TTC549 (cell line): ENCODE measurements at regions not wholly inside any gene's neighbourhood (a gene's known extent, or its start where the extent isn't known, plus 50 kb on each side); places are given as distances from the start of the nearest gene placed in this dataset.

Source experiments
- FAIRE-seq: peaks from 2 replicates; lab custom pipeline; 2012; peaks lifted over from hg19 to GRCh38; lab: Jason Lieb, UNC

DNA sequence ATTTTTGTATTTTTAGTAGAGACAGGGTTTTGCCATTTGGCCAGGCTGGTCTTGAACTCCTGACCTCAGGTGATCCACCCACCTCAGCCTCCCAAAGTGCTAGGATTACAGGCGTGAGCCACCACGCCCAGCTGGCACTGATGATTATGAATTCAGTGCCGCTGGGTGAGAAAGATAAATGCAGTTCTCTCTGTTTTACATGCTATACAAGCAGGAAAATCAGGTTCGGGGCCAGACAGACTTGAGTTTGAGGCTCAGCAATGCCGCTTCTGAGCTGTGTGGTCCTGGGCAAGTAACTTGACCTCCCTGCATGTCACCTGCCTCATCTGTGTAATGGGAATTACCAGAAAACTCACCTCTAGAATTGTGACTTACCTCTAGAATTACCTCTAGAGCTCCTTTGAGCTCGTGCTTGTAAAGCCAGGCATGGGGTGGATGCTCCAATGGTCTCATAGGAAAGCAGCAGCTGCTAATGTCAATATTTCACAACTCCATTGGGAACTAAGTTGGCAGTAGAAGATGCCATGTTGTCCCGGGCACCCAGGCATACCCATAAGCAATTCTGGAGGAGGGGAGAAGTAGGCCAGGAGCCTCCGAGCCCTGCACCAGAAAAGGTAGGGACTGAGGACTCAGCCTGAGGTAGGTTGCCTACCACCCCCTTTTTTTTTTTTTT lies 119.8 kb upstream of the SLC25A33 start:
- FAIRE-seq: no peak

DNA sequence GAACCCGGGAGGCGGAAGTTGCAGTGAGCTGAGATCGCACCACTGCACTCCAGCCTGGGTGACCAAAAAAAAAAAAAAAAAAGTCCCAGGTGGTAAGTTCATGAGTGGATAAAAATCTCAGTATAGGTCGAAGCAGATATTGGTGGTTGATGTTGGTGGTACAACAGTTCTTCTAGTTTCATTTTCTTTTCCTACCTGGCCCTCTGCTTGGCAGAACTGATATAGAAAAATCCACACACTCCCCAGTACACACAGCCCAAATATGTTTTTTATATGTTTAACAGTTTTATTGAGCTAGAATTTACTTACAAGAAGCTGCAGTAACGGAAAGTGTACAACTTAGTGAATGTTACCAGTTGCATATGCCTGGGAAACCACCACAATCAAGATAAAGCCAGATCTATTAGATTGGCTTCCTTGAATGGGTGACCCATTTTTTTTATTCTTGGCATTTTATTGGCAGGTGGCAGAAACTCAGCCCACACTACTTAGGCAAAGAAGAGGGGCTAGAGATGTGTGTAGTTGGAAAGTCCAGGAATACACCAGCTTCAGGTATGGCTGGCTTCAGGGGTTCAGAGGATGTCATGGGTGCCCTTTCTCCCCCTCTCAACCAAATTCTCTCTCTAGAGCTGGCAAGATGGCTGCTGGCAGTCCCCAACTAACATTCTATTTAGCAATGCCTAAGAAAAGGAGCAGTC lies 118.3 kb upstream of the SLC25A33 start:
- FAIRE-seq: no peak

DNA sequence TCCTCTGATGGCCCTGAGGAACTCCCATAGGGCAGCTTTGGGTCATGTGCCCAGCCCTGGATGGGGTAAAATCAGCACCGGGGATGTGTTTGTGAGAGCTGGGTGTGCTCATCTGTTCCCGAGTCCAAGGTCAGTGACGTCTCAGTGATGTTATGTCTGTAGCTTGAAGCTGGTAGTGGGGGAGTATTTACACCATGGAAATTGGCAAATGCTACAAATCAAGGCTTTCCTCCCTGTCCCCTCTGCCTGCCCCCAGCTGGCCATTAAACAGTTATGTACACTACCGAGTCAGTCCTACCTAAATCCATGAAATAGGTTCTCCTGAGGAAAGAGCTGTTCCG lies 117.8 kb upstream of the SLC25A33 start:
- FAIRE-seq: no peak

DNA sequence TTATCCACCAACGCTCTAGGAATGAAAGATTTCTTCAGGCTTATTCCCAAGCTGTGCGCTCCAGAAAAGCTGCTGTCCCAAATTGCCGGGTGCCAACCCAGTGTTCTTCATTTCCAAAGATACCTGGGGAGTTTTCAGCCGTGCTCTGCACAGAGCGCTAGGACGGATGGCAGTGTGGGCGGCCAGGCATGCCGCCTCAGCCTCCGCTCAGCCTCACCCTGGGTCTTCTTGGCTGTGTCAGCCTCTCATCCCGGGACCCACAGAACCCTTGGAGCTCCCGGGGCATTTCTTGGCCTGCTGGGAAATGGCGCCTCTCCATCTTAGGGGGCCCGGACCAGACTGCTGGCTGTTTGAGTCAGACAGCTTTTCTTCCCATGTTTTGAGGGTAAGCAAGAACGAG lies 116.9 kb upstream of the SLC25A33 start:
- FAIRE-seq: no peak

DNA sequence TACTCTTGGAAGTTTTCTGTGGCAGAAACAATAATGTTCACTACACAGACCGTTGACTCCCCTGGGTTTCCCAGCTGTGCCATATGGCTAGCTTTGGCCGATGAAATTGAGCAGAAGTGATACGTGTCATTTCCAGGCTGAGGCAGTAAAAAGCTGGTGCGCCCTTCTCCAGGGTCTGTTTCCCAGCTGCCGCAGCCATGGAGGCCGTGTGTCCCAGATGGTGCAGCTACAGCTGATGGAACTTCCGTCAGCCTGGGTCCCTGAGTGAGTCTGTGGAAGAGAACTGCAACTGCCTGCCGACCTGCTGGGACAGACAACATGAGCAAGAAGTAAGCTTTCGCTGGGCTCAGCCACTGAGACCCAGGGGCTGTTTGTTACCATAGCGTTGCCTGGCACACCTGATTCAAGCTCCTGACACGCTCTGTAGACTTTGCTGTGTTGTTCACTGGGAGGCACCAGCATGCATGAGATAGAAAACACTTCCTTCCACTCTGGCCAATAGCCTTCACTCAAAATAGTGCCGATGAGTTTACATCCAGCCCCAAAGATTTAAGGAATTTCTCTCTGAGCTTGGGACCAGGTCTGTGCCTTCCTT lies 116.3 kb upstream of the SLC25A33 start:
- no peak for FAIRE-seq

DNA sequence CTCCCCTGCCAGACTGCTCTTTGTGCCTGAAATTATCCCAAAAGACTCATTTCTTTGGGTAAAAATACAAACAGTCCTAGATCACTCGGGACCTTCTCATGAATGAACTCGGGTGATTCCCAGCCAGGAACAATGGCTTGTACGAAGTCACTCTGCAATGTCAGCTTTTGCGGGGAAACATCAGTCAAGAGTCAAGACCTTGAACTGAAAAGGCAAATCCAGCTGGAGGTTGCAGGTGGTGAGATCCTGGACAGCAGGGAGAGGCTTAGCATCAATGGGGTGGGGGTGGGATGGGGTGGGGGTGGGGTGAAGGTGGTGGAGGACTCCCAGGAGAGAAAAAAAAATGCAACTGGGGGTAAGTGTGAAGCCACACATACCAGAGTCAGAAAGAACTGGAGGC lies 115.0 kb upstream of the SLC25A33 start:
- FAIRE-seq: no peak

DNA sequence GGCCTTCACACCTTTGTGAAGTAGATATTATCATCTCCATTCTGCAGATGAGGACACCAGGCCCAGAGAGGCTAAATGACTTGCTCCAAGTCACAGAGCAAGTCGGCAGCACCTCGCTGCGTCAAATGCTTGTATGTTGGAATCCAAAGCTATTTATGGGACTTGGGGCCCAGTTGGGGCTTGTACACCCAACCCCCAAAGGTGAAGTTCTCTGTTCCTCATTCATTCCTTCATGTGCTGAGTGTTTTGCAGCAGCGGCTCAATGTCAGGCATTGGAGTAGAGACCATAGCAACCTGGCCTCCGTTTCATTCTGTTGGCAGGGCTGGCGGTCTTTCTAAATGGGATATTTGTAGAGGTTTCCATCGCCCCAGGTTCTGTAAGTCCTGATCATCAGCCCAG lies 113.4 kb upstream of the SLC25A33 start:
- no peak for FAIRE-seq

DNA sequence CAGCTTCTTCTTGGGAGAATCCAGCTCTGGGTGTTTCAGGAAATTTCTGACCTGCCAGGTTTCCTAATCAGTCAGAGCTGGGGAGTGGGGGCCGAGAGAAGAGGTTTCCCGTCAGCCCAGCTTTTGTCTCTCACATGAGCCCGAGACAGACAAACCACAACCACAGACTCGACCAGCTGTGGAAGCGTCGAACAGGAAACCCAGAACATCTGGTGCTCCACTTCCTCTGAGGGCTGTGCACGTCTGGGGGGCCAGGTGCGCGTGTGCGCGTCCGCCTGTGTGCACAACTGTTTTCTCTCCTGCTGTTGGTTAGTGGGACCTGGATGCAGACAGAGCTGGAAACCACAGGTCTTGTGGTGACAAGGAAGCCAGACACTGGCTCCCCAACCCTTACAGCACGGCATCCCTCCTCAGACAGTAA lies 113.0 kb upstream of the SLC25A33 start:
- no peak for FAIRE-seq

DNA sequence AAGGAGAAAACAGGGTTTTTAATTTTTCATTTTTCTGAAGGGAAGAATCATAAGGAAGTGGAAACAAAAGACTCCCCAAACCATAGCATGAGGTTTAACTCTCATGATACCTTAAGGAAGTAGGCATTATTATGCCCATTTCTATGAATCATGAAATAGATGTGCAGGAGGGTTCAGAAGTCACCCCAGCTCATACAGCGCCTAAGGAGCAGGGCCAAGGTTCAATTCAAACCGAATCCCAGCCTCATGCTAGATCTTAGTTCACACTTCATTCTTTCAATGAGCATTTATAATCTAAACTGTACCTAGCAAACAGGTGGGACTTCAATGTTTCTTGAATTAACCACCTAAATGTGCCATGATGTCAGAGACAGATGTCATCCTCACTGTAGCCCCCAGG lies 111.9 kb upstream of the SLC25A33 start:
- FAIRE-seq: no peak

DNA sequence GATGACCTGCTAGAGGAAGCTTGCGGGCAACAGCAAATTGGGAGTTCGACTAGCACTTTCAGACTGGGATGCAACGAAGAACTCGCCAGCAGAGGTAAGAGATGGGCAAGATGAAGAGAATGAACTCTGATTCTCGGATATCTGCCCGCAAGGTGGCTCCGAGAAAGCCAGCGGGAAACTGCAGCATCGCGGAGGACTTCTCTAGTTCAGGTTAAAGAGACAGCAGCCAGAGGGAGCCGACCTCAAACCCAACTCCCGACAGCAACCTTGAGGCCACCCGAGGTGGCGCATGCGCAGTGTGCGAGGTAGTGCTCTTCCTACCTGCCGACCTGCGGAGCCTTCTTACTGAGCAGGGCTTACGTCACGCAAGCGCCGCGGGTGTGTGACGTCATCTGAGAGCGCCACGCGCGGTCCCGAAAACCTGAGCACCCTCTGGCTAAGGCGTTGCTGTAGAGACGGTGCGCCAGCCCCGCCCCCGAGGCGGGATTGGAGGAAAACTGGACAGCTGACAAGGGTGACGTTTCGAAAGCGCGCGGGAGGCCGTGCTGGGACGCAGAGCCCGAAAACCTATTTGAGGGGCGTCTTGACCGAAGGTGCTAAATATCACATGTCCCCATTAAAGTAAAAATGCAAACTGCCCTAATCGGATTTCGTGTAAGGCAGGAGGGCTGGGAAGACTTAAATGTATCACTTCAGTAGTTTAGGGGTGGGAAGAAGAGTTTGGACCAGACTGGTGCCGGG lies 110.5 kb upstream of the SLC25A33 start:
- peak; percentile 88 for FAIRE-seq

DNA sequence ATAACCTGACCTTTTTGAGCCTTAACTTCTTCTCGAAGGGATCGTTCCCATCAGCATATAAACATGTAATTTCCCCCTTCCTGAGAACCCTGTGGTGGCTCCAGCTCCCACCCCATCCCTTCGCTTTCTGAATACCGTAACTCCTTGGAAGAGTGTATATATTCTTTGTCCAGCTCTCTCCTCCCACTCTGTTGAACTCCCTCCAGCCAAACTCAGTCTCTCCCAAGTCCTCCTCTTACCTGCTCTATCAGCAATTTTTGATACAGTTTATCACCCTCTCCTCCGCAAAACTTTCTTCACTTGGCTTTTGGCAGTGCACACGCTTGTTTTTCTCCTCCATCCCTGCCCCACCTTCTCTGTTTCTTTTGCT lies 109.9 kb upstream of the SLC25A33 start:
- FAIRE-seq: no peak

DNA sequence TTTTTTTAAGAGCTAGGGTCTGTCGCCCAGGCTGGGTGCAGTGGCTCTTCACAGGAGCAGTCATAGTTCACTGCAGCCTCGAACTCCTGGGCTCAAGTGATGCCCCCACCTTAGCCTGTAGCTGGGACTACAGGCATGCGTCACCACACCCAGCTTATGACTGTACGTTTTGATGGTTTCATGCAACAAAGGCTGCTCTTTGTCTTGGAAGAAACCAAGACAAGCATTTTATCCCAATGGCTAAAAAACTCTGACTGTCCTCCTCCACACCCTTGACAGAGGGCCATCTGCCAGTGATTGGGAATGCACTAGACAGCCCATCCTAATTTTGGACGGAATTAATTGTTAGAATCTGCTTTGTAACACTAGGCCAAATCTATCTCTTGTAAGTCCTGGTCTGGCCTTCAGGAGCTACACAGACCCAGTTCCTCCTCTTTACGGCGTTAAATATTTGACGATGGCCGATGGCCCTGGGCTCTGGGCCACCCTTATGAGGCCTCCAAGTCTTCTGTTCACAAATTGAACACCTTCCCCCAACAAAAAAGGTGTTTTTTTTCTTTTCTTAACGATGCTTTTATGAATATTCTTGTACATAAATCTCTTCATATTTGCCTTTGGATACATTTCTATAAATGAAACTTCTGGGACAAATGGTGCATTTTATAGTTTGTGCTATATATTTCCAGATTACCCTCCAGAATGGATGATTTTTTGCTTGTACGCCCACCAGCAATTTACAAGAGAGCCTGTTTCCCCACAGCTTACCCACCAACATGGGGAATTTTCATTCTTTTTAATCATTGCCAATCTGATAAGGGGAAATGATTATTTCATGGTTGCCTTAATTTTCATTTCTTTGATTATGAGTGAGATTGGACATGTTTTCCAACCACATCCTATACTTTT lies 104.8 kb upstream of the SLC25A33 start:
- FAIRE-seq: no peak

DNA sequence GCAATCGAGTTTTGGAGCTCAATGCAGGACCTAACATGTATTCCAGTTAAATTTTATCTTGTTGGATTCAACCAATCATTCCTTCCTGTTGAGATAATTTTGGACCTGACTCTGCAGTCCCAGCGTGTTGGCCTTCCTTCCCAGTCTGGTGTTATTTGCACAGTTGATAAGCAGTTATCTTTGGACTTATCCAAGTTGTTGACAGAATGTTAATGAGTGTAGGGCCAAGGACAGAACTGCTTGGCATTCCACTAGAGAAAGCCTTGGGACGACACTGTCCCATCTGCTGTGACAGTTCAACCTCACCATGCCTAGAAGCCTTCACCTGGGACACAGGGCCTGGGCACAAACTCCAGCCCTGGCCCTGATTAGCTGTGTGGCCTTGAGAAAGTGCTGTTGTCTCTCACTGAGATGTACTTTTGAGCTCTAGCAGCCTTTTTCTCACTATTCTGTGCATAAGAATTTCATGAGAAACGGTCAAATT lies 104.1 kb upstream of the SLC25A33 start:
- no peak for FAIRE-seq

DNA sequence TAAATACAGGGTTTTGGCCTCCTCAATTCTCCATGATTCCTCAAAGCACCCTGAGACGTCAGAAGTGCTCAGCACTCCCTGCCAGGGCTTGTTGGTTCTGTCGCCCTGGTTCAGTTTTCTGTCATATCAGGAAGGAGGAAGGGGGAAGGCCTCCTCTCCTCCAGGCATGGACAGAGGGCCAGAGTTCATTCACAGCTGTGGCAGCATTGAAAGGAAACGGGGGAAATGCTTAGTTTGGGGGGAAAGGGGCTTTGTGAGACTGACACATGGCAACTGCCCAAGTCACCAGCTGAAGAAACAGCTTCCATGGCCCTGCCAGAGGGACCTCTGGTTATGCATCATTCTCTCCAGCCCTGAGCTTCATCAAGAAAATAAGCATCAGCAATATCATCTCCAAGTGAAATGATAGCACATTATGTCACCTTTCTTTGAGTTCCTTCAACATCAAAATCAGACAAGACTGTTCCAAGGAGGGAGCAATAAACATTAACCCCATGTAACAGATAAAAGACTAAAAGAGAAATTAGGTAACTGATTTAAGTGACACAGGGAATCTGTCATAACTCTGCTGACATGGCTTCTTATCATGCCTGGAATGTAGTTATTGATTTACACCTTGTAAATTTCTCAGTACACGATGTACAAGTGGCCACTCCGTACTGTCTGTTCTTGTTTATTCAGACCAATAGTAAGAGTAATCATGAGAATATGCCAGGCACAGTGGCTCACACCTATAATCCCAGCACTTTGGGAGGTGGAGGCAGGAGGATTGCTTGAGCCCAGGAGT lies 103.2 kb upstream of the SLC25A33 start:
- no peak for FAIRE-seq

DNA sequence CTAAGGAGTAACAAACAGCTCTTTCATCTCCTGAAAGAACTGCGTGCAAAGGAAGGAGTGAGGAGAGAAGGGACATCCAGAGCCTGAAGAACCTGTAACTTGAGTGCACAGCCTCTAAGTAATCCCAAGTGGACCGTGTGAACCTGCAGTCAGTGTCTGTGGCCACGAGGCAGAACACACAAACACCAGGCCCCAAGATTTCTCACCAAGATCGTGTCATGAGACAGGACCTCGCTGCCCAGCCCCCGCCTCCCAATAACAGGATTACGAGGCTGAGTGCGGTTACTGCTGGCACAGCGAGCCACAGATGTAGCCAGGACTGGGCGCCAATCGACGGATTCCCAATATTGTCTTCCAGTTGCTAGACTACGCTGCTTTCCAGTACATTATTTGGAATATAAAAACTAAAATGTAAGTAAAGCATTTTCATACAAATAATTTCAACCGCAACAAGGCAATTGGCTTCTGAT lies 101.3 kb upstream of the SLC25A33 start:
- no peak for FAIRE-seq

DNA sequence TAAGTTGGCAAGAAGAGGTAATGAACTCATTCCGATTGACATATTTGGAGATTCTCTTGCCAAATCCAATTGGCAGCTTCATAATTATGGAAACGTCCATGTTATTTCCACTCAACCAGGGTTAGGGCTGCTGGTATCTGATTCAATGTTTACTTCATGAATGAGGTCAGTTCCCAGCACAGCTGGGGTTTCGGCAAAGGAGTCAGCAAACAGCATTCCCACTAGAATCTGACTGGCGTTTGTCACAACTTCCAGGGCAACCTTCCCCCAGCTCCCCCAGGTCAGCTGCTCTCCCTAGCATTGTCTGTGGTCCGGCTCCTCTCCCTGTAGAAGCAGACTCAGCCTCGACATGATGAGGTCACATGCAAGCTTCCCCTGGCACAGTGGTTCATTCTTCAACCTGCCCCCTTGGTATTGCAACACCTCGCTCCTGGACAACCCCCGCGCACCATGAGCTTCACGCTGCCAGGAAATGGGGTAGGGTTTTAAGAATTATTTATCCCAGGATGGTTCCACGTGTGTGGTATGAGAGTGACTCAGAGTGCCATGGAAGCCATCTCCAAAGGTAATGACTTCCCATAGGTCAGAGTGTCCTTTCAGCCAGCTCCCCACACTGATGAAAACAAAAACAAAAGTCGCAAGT lies 100.7 kb upstream of the SLC25A33 start:
- no peak for FAIRE-seq

DNA sequence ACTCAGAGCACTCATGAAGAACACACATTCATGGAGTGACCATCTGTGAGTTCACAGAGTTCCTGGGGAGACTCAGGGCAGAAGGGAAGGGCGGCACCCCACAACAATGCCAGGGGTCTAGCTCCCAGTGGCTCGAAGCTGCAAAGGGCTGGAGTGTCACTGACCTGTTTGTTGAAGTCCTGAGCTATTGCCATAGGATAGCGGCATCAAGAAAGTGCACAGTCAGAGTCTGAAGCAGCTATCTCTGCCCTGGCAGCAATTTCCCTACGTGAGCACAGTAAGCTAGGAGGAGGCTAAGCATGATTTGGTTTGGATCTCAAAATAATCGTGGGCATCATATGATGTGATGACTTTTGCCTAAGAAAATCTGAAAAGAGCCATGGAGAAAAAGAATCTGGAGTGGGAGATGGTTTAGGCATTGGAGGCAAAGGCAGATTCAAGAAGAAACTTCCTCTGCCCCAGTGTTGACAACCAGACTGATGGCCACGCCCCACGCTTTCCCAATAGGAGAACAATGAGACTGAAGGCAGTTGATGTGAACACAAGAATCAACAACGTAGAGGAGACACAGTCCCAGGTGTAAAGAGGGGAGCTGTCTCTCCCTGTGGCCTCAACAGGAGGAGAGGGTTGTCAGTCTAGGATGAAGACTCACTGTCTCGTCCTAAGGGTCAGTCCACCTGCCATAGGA lies 100.0 kb upstream of the SLC25A33 start:
- FAIRE-seq: no peak

DNA sequence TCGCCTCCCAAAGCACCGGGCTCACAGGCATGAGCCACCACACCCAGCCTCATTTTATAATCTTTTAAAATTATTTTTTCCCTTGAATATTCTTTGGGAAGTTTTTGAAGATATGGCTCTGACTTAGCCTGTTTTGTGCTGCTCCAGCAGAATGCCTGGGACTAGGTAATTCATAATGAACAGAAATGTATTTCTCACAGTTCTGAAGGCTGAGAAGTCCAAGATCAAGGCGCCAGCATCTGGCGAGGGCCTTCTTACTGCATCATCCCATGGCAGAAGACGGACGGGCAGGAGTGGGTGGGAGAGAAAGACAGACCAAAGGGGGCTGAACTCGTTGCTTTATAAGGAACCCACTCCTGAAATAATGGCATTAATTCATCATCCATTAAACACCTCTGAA lies 99.0 kb upstream of the SLC25A33 start:
- FAIRE-seq: no peak

DNA sequence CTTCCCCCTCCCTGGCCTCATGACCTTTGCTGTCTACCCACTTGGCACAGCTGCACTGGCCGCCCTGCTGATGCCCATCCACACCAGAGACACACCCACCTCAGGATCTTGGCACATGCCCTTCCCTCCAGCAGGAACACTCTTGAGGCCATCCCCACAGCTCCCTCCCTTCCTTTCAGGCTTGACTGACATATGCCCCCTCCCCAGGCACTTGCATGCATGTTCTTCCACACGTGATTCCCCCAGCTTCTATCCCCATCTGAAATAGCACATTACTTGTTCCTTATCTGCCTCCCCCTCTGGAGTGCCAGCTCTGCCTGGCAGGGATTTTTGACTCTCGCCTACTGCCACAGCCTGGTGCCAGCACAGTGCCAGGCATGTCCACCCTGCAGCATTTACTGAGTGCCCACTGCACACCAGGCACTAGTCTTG lies 98.5 kb upstream of the SLC25A33 start:
- FAIRE-seq: no peak
